Smooth muscle cell (in vitro differentiated cells): ENCODE measurements at regions not wholly inside any gene's neighbourhood (a gene's known extent, or its start where the extent isn't known, plus 50 kb on each side); places are given as distances from the start of the nearest gene placed in this dataset.

Experiments used
- DNase-seq: peaks from one replicate; lab custom pipeline; 2025; ENCODE audit not compliant: unreplicated experiment; lab: John Stamatoyannopoulos, UW
- H2AFZ ChIP-seq: fragments of 200-600 bp; sonication (generic); 2 replicates; pipeline ENCODE4 v1.6.0; 2016; ENCODE audit warnings: antibody characterized with exemption, low read depth, mild to moderate bottlenecking
- H3F3A ChIP-seq: fragments of 200-600 bp; sonication (generic); 2 replicates; pipeline ENCODE4 v1.6.0; 2017; ENCODE audit warnings: antibody characterized with exemption, low read depth
- H3K27ac ChIP-seq: fragments of 200-600 bp; sonication (generic); 2 replicates; pipeline ENCODE4 v1.5.1; 2016; ENCODE audit warnings: low read depth, mild to moderate bottlenecking
- H3K27me3 ChIP-seq: fragments of 200-600 bp; sonication (generic); 2 replicates; pipeline ENCODE4 v1.6.1; 2016; ENCODE audit warnings: low read depth, mild to moderate bottlenecking
- H3K36me3 ChIP-seq: fragments of 200-600 bp; sonication (generic); 2 replicates; pipeline ENCODE4 v1.5.1; 2016; ENCODE audit warnings: low read depth
- H3K4me1 ChIP-seq: fragments of 200-600 bp; sonication (generic); 2 replicates; pipeline ENCODE4 v1.5.1; 2016; ENCODE audit warnings: low read depth
- H3K4me2 ChIP-seq: fragments of 200-600 bp; sonication (generic); 2 replicates; pipeline ENCODE4 v1.6.0; 2016; ENCODE audit warnings: mild to moderate bottlenecking
- H3K4me3 ChIP-seq: fragments of 200-600 bp; sonication (generic); 2 replicates; pipeline ENCODE4 v1.5.1; 2016; ENCODE audit warnings: mild to moderate bottlenecking
- H3K79me2 ChIP-seq: fragments of 200-600 bp; sonication (generic); 2 replicates; pipeline ENCODE4 v1.6.0; 2016; ENCODE audit warnings: low read depth, mild to moderate bottlenecking
- H3K9ac ChIP-seq: fragments of 200-600 bp; sonication (generic); 2 replicates; pipeline ENCODE4 v1.6.0; 2016; ENCODE audit warnings: low read depth
- H3K9me3 ChIP-seq: fragments of 200-600 bp; sonication (generic); replicated peaks from 2 replicates; pipeline ENCODE4 v1.5.1; 2016; ENCODE audit warnings: low read depth
- H4K20me1 ChIP-seq: fragments of 200-600 bp; sonication (generic); 2 replicates; pipeline ENCODE4 v1.6.0; 2016; ENCODE audit warnings: low read depth
- CTCF ChIP-seq: fragments of 200-600 bp; sonication (generic); IDR thresholded peaks from 2 replicates; pipeline ENCODE4 v1.5.1; 2017; ENCODE audit warnings: borderline replicate concordance, mild to moderate bottlenecking, antibody characterized with exemption; ENCODE audit not compliant: insufficient read depth, poor library complexity, severe bottlenecking
- WGBS: methylation state at CpG from one replicate; pipeline ENCODE4 v1.1.7; 2016; ENCODE audit warnings: low lambda C conversion rate; 5-methylcytosine and 5-hydroxymethylcytosine counted together

GRCh38 chr15:69626095-69627066 is 173.8 kb downstream of the RPLP1 start:
- H3K36me3 ChIP-seq, result no peaks in the 10 kb centered on the region
- DNase-seq, result no peak
- no peak overlapping the region for H3K4me2 ChIP-seq
- WGBS, result 90% methylated on average over 11 of the region's 11 CpGs
- H3K27me3 ChIP-seq, result peaks cover 3% of the 10 kb centered on the region
- no peaks in the 10 kb centered on the region for H3K9me3 ChIP-seq
- no peak overlapping the region for H3K9ac ChIP-seq
- no peaks in the 10 kb centered on the region for H3K4me1 ChIP-seq
- TF ChIP-seq CTCF, result no peak
- H3F3A ChIP-seq, result no peaks in the 10 kb centered on the region
- H3K27ac ChIP-seq, result no peak overlapping the region
- no peak overlapping the region for H2AFZ ChIP-seq
- no peak overlapping the region for H3K4me3 ChIP-seq
- no peaks in the 10 kb centered on the region for H4K20me1 ChIP-seq
- no peaks in the 10 kb centered on the region for H3K79me2 ChIP-seq

DNA sequence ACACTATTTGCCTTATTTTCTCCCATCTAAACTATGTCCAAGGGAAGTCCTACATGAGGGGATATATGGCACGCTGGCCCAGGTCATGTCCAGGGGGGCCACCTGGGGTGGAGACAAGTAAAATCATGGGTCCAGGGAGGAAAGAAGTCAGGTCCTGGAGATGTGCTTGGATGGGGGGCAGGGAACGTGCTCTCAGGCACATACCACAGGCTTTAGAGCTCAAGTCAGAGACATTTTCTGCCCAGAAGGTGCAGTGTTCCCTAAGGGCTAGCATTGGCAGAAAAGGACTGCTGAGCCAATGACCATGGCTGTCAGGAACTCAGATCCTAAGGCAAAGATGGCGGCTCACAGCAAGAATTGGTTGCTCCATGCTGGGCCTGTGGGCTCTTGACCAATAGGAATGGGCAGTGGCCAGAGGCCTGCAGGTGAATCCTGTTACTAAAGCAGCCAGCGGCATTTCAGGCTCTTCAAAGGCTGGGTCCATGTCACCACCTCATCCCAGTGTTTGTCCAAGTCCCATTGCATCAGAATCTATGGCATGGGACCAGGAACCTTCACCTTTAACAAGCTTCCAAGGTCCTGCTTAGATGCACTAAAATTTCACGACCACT is 175.0 kb downstream of the RPLP1 start:
- H3K27me3 ChIP-seq, result peaks cover 15% of the 10 kb centered on the region
- DNase-seq, result no peak
- no peaks in the 10 kb centered on the region for H3K9me3 ChIP-seq

GRCh38 chr15:69628256-69629093 is 175.9 kb downstream of the RPLP1 start:
- H4K20me1 ChIP-seq, result no peaks in the 10 kb centered on the region
- H3K79me2 ChIP-seq, result no peaks in the 10 kb centered on the region
- H3K27me3 ChIP-seq, result peaks cover 18% of the 10 kb centered on the region
- H3K4me1 ChIP-seq, result no peaks in the 10 kb centered on the region
- no peaks in the 10 kb centered on the region for H3K9me3 ChIP-seq
- no peak for TF ChIP-seq CTCF
- no peaks in the 10 kb centered on the region for H3K36me3 ChIP-seq
- H3K4me3 ChIP-seq, result no peak overlapping the region
- no peak overlapping the region for H2AFZ ChIP-seq
- 88% methylated on average over 12 of the region's 12 CpGs for WGBS
- H3F3A ChIP-seq, result no peaks in the 10 kb centered on the region
- no peak overlapping the region for H3K4me2 ChIP-seq
- no peak overlapping the region for H3K27ac ChIP-seq
- H3K9ac ChIP-seq, result no peak overlapping the region
- no peak for DNase-seq

More for the DNA sequence above, 175.0 kb downstream of the RPLP1 start:
- Histone ChIP-seq H2AFZ (no peak overlapping the region), H3F3A (no peaks in the 10 kb centered on the region), H3K4me1 (no peaks in the 10 kb centered on the region), H3K27ac (no peak overlapping the region), H3K4me3 (no peak overlapping the region), H3K36me3 (no peaks in the 10 kb centered on the region), H3K4me2 (no peak overlapping the region), H4K20me1 (no peaks in the 10 kb centered on the region), H3K79me2 (no peaks in the 10 kb centered on the region), H3K9ac (no peak overlapping the region)
- TF ChIP-seq CTCF, result no peak
- 90% methylated on average over 5 of the region's 5 CpGs for WGBS
